GM23338 (cell line): ENCODE measurements at regions not wholly inside any gene's neighbourhood (a gene's known extent, or its start where the extent isn't known, plus 50 kb on each side); places are given as distances from the start of the nearest gene placed in this dataset.
A peak's percentile ranks its signal among the peaks of the same experiment; 100 is the strongest.

ENCODE experiments used
- ATAC-seq: fragments of 200-7000 bp; cut with Tn5 transposase; 3 replicates; pipeline ENCODE4 v1.9.1; 2020
- DNase-seq: peaks from one replicate; pipeline ENCODE4 v3.0.0-alpha.2; 2015; ENCODE audit warnings: low spot score
- H2AFZ ChIP-seq: fragments of 200-600 bp; sonication (generic); 2 replicates; pipeline ENCODE4 v1.8.0; 2016; ENCODE audit warnings: antibody characterized with exemption, mild to moderate bottlenecking, moderate library complexity
- H3F3A ChIP-seq: fragments of 200-600 bp; sonication (generic); replicated peaks from 2 replicates; pipeline ENCODE4 v1.8.0; 2017; ENCODE audit warnings: antibody characterized with exemption, mixed run types, low read depth
- H3K27ac ChIP-seq: fragments of 200-600 bp; sonication (generic); 2 replicates; pipeline ENCODE4 v1.6.1; 2016; ENCODE audit warnings: low read depth
- H3K27me3 ChIP-seq: fragments of 200-600 bp; sonication (generic); 2 replicates; pipeline ENCODE4 v1.8.0; 2016; ENCODE audit warnings: mild to moderate bottlenecking, mixed run types, moderate library complexity; ENCODE audit not compliant: insufficient read depth
- H3K36me3 ChIP-seq: fragments of 200-600 bp; sonication (generic); 2 replicates; pipeline ENCODE4 v1.8.0; 2016; ENCODE audit warnings: mild to moderate bottlenecking; ENCODE audit not compliant: insufficient read depth
- H3K4me1 ChIP-seq: fragments of 200-600 bp; sonication (generic); 2 replicates; pipeline ENCODE4 v1.8.0; 2016; ENCODE audit warnings: mild to moderate bottlenecking, moderate library complexity; ENCODE audit not compliant: insufficient read depth
- H3K4me2 ChIP-seq: fragments of 200-600 bp; sonication (generic); 2 replicates; pipeline ENCODE4 v1.7.1; 2017; ENCODE audit warnings: mixed run types
- H3K4me3 ChIP-seq: fragments of 200-600 bp; sonication (generic); 2 replicates; pipeline ENCODE4 v1.6.1; 2016; ENCODE audit warnings: mixed run types
- H3K79me2 ChIP-seq: fragments of 200-600 bp; sonication (generic); replicated peaks from 2 replicates; pipeline ENCODE4 v1.8.0; 2017; ENCODE audit warnings: mild to moderate bottlenecking; ENCODE audit not compliant: insufficient read depth
- H3K9me2 ChIP-seq: fragments of 200-600 bp; sonication (generic); 2 replicates; pipeline ENCODE4 v1.8.0; 2017; ENCODE audit not compliant: insufficient read depth
- H4K20me1 ChIP-seq: fragments of 200-600 bp; sonication (generic); replicated peaks from 2 replicates; pipeline ENCODE4 v1.8.0; 2017; ENCODE audit warnings: mild to moderate bottlenecking; ENCODE audit not compliant: insufficient read depth
- H3K27ac Mint-ChIP-seq: 2 replicates; pipeline ENCODE4 v1.8.0; 2020; ENCODE audit warnings: inconsistent platforms, mild to moderate bottlenecking, moderate library complexity, mixed read lengths
- H3K27me3 Mint-ChIP-seq: 3 replicates; pipeline ENCODE4 v1.8.0; 2022; ENCODE audit warnings: low read depth, mild to moderate bottlenecking, moderate library complexity, mixed read lengths, inconsistent platforms; ENCODE audit not compliant: insufficient read depth, poor library complexity
- H3K36me3 Mint-ChIP-seq: 3 replicates; pipeline ENCODE4 v1.8.0; 2021; ENCODE audit warnings: low read depth, mild to moderate bottlenecking, inconsistent platforms, moderate library complexity, mixed read lengths
- H3K4me1 Mint-ChIP-seq: 3 replicates; pipeline ENCODE4 v1.8.0; 2020; ENCODE audit warnings: mild to moderate bottlenecking, inconsistent platforms, mixed read lengths
- H3K4me3 Mint-ChIP-seq: 3 replicates; pipeline ENCODE4 v1.8.0; 2021; ENCODE audit warnings: moderate library complexity, mild to moderate bottlenecking, inconsistent platforms, mixed read lengths
- H3K9me3 Mint-ChIP-seq: 3 replicates; pipeline ENCODE4 v1.8.0; 2020; ENCODE audit warnings: moderate library complexity, mild to moderate bottlenecking, inconsistent platforms, mixed read lengths
- CREB1 ChIP-seq: fragments of 250-450 bp; sonication (Bioruptor Pico); IDR thresholded peaks from 2 replicates; pipeline ENCODE4 v1.5.0; 2020; ENCODE audit warnings: low read depth, mild to moderate bottlenecking, moderate library complexity
- CTCF ChIP-seq, 2 experiments: fragments of 200-600 bp in 1 of 2; sonication (generic) in 1 of 2; conservative IDR thresholded peaks; 2 replicates each; pipeline versions ENCODE4 v1.5.1 to v1.6.1; 2016 to 2017; ENCODE audit warnings: antibody characterized with exemption in 2 of 2, low read depth in 2 of 2, mild to moderate bottlenecking in 2 of 2, moderate library complexity in 1 of 2
- ETS1 ChIP-seq: IDR thresholded peaks from 2 replicates; pipeline ENCODE4 v1.6.1; 2016; ENCODE audit warnings: antibody characterized with exemption
- EZH2 ChIP-seq: fragments of 200-600 bp; sonication (generic); IDR thresholded peaks from one replicate; pipeline ENCODE4 v1.8.0; 2017; ENCODE audit warnings: antibody characterized with exemption, mild to moderate bottlenecking, low read depth; ENCODE audit not compliant: unreplicated experiment
- EZH2phosphoT487 ChIP-seq: fragments of 200-600 bp; sonication (generic); IDR thresholded peaks from one replicate; pipeline ENCODE4 v1.8.1; 2018; ENCODE audit warnings: antibody characterized with exemption; ENCODE audit not compliant: unreplicated experiment
- JUNB ChIP-seq: IDR thresholded peaks from one replicate; pipeline ENCODE4 v1.6.1; 2016; ENCODE audit warnings: antibody characterized with exemption; ENCODE audit not compliant: unreplicated experiment
- NANOG ChIP-seq: IDR thresholded peaks from 2 replicates; pipeline ENCODE4 v1.6.1; 2016; ENCODE audit warnings: antibody characterized with exemption, borderline replicate concordance
- POLR2AphosphoS5 ChIP-seq: IDR thresholded peaks from 2 replicates; pipeline ENCODE4 v1.6.1; 2016; ENCODE audit warnings: antibody characterized with exemption, low read depth
- REST ChIP-seq: IDR thresholded peaks from one replicate; pipeline ENCODE4 v1.6.1; 2018; ENCODE audit warnings: antibody characterized with exemption; ENCODE audit not compliant: unreplicated experiment
- STAT1 ChIP-seq: IDR thresholded peaks from one replicate; pipeline ENCODE4 v1.6.1; 2016; ENCODE audit warnings: antibody characterized with exemption; ENCODE audit not compliant: unreplicated experiment
- ZNF114 ChIP-seq: fragments of 250-450 bp; sonication (Bioruptor Pico); IDR thresholded peaks from 2 replicates; pipeline ENCODE4 v1.5.0; 2020; ENCODE audit warnings: mild to moderate bottlenecking, moderate library complexity
- ZNF331 ChIP-seq: fragments of 250-450 bp; sonication (Bioruptor Pico); IDR thresholded peaks from 2 replicates; pipeline ENCODE4 v1.5.0; 2020; ENCODE audit warnings: low read depth, mild to moderate bottlenecking, moderate library complexity
- ZNF462 ChIP-seq: fragments of 250-450 bp; sonication (Bioruptor Pico); IDR thresholded peaks from 2 replicates; pipeline ENCODE4 v1.5.0; 2020; ENCODE audit warnings: mild to moderate bottlenecking, moderate library complexity

- DNase-seq (no peak), ATAC-seq (no peak)
- Mint-ChIP-seq H3K4me1 (peaks cover 60% of the 10 kb centered on the region), H3K27ac (peak overlapping the region; percentile 71), H3K27me3 (peaks cover 3% of the 10 kb centered on the region), H3K9me3 (no peaks in the 10 kb centered on the region), H3K36me3 (no peaks in the 10 kb centered on the region), H3K4me3 (no peak overlapping the region)
- no peak overlapping the region for H2AFZ ChIP-seq
- no peak overlapping the region for H3K4me3 ChIP-seq
- H3F3A ChIP-seq, result no peaks in the 10 kb centered on the region
- no peak overlapping the region for H3K27ac ChIP-seq
- no peaks in the 10 kb centered on the region for H3K36me3 ChIP-seq
- no peaks in the 10 kb centered on the region for H4K20me1 ChIP-seq
- no peaks in the 10 kb centered on the region for H3K9me2 ChIP-seq
- no peak for TF ChIP-seq STAT1
- no peak for TF ChIP-seq ZNF462 (CRISPR knock-in tag)
- TF ChIP-seq POLR2AphosphoS5, result no peak
- no peak for TF ChIP-seq ETS1
- no peak for TF ChIP-seq CREB1
- no peak for TF ChIP-seq EZH2phosphoT487
- no peak for TF ChIP-seq EZH2
- no peak for TF ChIP-seq JUNB
- no peak for TF ChIP-seq ZNF114 (CRISPR knock-in tag)
- TF ChIP-seq ZNF331 (CRISPR knock-in tag), result no peak
- no peak for TF ChIP-seq REST
- TF ChIP-seq NANOG, result no peak
- TF ChIP-seq CTCF (conservative IDR thresholded peaks at IDR 0.05; ENCODE audit: low read depth in 2 of 2), result no peak
- no peaks in the 10 kb centered on the region for H3K27me3 ChIP-seq
- H3K4me1 ChIP-seq, result peaks cover 51% of the 10 kb centered on the region
- no peaks in the 10 kb centered on the region for H3K79me2 ChIP-seq
- peak overlapping the region; percentile 5 for H3K4me2 ChIP-seq
These were observed 66.4 kb upstream of the KBTBD8 start for GRCh38 chr3:66931699-66932098.
